ENCODE measurements at regions not wholly inside any gene's neighbourhood (a gene's known extent, or its start where the extent isn't known, plus 50 kb on each side); places are given as distances from the start of the nearest gene placed in this dataset.
"Not testable (repeated sequence)": the region's sequence is repeated elsewhere in the genome, so short reads cannot be mapped to it uniquely, and the experiment has no call there.

DNA sequence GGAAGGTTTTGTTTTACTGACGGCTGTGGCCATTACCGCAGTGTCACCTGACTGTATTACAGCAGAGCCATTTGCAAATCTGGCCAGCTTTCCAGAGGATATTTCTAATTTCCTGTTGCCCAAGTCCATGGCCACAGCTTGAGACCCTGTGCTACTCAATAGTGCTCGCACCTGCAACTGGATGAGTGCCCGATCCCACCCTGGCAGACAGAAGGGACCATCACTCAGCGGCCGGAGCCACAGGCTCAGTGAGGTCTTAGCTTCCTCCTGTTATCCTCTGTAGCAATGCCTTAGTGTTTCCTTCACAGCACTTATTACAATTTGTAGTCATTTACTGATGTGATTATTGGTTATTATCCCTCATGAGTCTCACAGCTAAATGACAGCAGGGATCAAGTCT, 184.8 kb downstream of the LRRN1 start:
- no peak for TF ChIP-seq EP300 (IDR thresholded peaks at IDR 0.05)
- TF ChIP-seq, protein P1, sequence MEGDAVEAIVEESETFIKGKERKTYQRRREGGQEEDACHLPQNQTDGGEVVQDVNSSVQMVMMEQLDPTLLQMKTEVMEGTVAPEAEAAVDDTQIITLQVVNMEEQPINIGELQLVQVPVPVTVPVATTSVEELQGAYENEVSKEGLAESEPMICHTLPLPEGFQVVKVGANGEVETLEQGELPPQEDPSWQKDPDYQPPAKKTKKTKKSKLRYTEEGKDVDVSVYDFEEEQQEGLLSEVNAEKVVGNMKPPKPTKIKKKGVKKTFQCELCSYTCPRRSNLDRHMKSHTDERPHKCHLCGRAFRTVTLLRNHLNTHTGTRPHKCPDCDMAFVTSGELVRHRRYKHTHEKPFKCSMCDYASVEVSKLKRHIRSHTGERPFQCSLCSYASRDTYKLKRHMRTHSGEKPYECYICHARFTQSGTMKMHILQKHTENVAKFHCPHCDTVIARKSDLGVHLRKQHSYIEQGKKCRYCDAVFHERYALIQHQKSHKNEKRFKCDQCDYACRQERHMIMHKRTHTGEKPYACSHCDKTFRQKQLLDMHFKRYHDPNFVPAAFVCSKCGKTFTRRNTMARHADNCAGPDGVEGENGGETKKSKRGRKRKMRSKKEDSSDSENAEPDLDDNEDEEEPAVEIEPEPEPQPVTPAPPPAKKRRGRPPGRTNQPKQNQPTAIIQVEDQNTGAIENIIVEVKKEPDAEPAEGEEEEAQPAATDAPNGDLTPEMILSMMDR (IDR thresholded peaks at IDR 0.05) = no peak
- TF ChIP-seq POLR2A (IDR thresholded peaks at IDR 0.05) = no peak
- H3K36me3 ChIP-seq = no peaks in the 10 kb centered on the region
- no peak overlapping the region for H3K4me3 ChIP-seq
- H3K4me1 ChIP-seq = no peaks in the 10 kb centered on the region
- H3K9me3 ChIP-seq = no peaks in the 10 kb centered on the region
- H3K27ac ChIP-seq = no peak overlapping the region
- H3K27me3 ChIP-seq = no peaks in the 10 kb centered on the region
- no peak for DNase-seq (ENCODE audit: low spot score in 2 of 2)
- 89 to 92% methylated on average over 6 of the region's 6 CpGs for WGBS, 2 donors

DNA sequence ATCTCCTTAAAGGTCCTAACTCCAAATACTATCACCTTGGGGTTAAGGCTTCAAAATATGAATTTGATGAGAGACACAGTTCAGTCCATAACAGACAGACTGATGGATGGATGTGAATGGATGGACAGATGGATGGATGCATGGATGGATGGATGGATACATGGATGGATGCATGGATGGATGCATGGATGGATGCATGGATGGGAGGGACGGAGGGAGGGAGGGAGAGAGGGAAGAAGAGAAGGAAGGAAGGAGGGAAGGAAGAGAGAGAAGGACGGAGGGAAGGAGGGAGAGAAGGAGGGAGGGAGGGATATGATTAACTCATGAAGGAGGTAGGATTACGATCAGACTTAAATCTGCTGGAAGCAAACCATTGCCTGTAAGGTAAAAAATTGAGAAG, 192.4 kb downstream of the LRRN1 start:
- 83 to 92% methylated on average over 3 of the region's 3 CpGs for whole genome bisulfite sequencing, 2 donors
- TF ChIP-seq, protein P1 (IDR thresholded peaks at IDR 0.05) = no peak

DNA sequence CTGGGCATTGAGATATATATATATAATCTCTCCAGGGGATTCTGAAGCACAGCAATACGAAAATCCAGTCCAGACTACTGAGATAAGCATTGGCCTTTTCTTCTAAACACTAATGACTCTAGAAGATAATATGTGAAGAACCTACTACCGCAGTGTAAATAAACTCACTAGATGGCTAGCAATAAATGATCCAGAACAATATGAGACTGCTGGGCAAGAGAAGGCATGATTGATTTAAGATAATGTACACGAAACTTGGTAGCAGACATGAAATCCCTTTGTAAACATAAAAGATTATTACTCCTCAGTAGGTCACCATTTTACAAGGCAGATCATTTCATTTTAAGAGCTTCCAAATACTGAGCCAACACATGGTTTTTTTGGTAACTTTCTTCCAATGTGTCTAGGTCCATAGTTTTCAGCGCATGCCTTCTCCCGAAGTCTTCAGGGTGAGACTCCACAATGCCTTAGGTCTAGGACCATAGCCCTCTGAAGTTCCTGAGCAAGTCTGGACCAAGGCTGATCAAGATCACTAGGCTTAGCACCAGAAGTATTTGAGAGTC, 193.2 kb downstream of the LRRN1 start:
- DNase-seq (ENCODE audit: low spot score in 2 of 2) = no peak
- Histone ChIP-seq H3K36me3 (no peaks in the 10 kb centered on the region), H3K4me1 (no peaks in the 10 kb centered on the region), H3K27ac (no peak overlapping the region), H3K27me3 (no peaks in the 10 kb centered on the region), H3K4me3 (no peak overlapping the region), H3K9me3 (peaks cover 0 to 18% (median 0%) of the 10 kb centered on the region in 4 donors)
- WGBS, 2 donors = 88 to 89% methylated on average over 5 of the region's 5 CpGs
- TF ChIP-seq, protein P1 (IDR thresholded peaks at IDR 0.05) = no peak
- TF ChIP-seq EP300 (IDR thresholded peaks at IDR 0.05) (no peak), POLR2A (IDR thresholded peaks at IDR 0.05) (no peak)

More for the DNA sequence above, 192.4 kb downstream of the LRRN1 start:
- Histone ChIP-seq H3K4me1 (no peaks in the 10 kb centered on the region), H3K4me3 (no peak overlapping the region), H3K27ac (no peak overlapping the region), H3K27me3 (no peaks in the 10 kb centered on the region), H3K36me3 (no peaks in the 10 kb centered on the region), H3K9me3 (peaks cover 0 to 16% (median 0%) of the 10 kb centered on the region in 4 donors)
- DNase-seq (ENCODE audit: low spot score in 2 of 2) = no peak

DNA sequence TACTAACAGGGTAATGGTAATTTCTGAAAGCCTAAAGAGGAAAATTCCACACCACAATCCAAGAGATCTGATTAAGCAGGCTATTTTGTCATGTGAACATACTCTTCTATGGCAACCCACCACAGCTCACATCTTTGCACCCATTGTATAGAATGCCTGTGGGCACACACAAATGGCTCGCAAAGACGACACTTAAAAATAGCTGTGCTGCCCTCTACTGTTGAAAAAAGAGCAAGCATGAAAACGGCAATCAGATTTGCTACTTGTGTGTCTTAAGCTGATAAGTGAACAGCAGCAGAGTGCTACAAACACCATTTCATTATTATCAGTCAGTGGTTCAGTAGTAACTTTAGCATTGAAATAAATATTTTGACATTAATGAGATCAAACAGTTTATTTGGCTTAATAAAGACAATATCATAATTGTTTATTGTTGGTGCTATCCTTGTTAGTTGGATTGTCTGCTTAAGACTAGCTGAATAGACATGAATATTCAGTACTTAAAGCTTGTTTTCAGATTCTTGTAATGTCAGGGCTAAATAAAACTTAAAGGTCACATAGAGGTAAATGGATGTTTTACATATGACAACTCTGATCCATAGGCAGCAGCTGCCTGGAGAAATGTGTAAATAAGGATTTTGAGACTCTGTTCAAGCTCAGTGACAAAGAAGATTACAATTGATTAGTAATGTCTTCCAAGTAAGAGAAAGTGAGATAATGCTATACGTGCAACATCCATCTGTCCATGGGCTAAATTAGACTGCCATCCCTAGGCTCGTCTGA, 199.1 kb downstream of the LRRN1 start:
- no peak for DNase-seq (ENCODE audit: low spot score in 2 of 2)
- Histone ChIP-seq H3K36me3 (no peaks in the 10 kb centered on the region), H3K27me3 (no peaks in the 10 kb centered on the region), H3K27ac (no peak overlapping the region), H3K4me1 (no peaks in the 10 kb centered on the region), H3K9me3 (peaks cover 0 to 18% (median 0%) of the 10 kb centered on the region in 4 donors), H3K4me3 (no peak overlapping the region)
- TF ChIP-seq, protein P1 (IDR thresholded peaks at IDR 0.05) = peak in 2 of 5 experiments; percentile 13 to 35
- TF ChIP-seq POLR2A (IDR thresholded peaks at IDR 0.05) = no peak
- WGBS, 2 donors = 30 to 32% methylated on average over 5 of the region's 5 CpGs

DNA sequence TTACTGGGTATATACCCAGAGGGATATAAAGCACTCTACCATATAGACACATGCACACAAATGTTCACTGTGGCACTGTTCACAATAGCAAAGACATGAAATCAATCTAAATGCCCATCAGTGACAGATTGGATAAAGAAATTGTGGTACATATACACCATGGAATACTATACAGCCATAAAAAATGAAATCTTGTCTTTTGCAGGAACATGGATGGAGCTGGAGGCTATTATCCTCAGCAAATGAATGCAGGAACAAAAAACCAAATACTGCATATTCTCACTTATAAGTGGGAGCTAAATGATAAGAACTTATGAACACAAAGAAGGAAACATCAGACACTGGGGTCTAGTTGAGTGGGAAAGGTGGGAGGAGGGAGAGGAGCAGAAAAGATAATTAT, 200.1 kb downstream of the LRRN1 start:
- H3K36me3 ChIP-seq; DNase-seq (ENCODE audit: low spot score in 2 of 2); H3K4me1 ChIP-seq; H3K27me3 ChIP-seq; H3K27ac ChIP-seq; H3K4me3 ChIP-seq: not testable (repeated sequence)
- H3K9me3 ChIP-seq = peaks cover 0 to 18% (median 0%) of the 10 kb centered on the region in 4 donors

All from tibial nerve (tissue), 4 donors.